GM21381 (cell line): ENCODE measurements at regions not wholly inside any gene's neighbourhood (a gene's known extent, or its start where the extent isn't known, plus 50 kb on each side); places are given as distances from the start of the nearest gene placed in this dataset.
"Not testable (repeated sequence)": the region's sequence is repeated elsewhere in the genome, so short reads cannot be mapped to it uniquely, and the experiment has no call there.

Experiments
- ATAC-seq: cut with Tn5 transposase; IDR thresholded peaks from one replicate; pipeline ENCODE4 v1.9.1; 2021; ENCODE audit warnings: mild to moderate bottlenecking, moderate library complexity; ENCODE audit not compliant: unreplicated experiment

DNA sequence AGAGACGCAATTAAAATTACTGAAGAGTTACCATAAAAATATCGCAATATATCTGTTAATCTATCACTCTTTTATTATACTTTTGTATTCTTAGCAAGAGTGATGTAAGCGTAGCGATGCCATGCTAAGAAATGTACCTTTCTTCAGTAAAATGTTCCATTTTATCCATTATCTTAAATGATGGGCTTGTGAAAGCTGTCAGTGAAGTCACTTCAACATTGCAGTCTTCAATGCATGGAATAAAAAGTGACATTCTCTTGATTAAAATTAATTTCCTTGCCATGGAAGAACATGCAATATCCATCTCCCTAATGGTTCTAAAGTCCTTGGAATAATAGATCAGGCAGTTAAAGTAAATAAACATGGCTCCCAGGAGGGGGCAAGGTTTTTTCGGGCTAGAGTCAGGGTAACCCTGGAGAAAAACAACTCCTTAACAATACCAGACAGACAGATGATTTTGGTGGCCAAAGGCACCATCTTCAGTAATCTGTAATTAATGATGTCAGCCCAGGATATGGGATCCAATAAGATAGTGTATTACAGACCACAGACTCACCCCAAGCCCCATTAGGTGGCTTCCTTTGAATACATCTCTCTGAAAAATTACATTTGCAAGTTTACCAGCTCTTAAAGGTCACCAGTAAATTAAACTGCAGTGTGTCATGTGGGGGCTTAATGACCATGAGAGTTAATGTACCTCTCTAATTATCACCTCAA lies 677.1 kb downstream of the DTWD2 start:
- ATAC-seq: no peak

DNA sequence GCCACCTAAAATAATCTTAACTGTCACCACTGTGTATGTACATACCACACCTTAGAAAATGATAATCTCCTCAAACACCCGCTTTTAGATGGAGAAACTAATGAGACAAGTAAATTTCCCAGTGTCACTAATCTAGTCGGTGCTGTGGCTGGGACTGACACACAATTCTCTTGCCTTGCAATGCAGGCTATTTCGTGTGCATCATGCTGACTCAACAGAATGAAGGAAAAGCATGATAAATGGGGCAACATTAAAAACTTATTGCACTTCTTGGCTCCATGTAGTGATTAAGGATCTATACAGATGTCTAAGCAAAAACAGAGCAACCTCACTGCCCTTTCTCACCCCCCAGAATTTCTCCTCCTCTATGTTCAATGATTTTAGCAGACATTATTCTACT lies 677.9 kb downstream of the DTWD2 start:
- no peak for ATAC-seq

DNA sequence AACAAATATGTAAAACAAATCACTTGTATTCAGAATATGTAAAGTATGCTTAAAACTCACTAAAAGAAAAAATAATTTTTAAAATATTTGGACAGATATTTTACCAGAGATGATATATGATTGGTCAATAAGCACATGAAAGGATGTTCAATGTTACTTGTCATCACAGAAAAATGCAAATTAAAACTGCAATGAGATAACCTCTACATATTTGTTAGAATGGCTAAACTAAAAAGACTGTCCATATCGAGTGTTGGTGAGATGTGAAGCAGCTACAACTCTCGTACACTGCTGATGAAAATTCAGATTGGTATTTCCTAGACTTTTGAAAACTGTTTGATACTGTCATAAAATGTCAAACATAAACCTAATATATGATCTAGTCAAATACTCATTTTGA lies 685.1 kb downstream of the DTWD2 start:
- ATAC-seq: no peak

- ATAC-seq: no peak
Measured at GRCh38 chr5:118302786-118303185, 685.6 kb downstream of the DTWD2 start.

DNA sequence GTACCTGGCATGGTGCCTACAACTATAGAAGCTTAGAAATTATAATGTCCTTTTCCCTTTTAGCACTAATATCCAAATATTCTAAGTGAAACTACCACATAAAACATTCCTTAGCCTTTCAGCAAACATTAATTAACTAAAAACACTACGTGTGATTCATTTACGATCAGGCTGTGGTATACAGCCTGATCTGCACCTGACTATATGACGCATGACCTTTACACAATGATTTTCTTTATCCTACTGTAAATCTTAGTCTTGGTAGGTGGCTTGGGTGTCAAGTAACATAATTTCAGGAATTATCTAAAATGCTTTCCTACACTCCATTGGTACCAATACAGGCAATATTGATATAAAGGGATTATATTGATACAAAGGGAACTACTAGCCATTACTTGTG lies 686.7 kb downstream of the DTWD2 start:
- ATAC-seq: no peak

DNA sequence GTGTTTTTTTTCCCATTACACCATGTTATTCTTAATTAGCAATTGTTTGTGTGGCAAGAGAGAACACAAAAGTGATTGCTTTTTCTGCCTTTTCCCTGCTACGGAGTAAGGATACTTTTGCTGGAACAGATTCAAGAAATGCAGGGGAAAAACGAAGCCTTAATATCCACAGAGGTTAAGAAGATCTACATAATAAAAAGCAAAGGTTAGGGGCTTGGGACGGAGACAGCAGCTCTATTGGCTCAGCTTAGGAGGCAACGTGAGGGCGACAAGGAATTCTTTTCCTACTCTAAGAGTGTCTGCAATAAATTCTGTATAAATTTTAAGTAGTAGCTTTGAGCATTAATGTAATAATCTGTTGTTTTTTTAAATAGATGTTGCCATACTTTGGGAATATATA lies 693.3 kb downstream of the DTWD2 start:
- no peak for ATAC-seq

DNA sequence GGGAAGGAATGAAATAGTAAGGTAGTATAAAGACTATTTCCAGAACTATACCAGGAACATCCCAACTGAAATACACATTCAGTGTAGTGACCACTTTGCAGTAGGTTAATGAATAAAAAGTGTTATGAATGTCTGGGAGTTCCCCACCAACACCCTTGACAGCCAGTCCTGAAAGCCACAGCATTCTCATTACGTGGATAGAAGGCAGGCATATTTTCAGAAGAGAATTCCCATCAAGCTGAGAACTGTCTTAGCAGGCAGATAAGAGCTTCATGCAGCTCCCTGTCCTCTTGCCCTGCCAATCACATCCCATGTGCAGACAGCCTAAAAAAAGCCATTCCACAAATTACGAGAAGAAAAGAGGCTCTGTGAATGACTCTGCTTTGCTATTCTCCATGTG lies 695.0 kb downstream of the DTWD2 start:
- no peak for ATAC-seq

DNA sequence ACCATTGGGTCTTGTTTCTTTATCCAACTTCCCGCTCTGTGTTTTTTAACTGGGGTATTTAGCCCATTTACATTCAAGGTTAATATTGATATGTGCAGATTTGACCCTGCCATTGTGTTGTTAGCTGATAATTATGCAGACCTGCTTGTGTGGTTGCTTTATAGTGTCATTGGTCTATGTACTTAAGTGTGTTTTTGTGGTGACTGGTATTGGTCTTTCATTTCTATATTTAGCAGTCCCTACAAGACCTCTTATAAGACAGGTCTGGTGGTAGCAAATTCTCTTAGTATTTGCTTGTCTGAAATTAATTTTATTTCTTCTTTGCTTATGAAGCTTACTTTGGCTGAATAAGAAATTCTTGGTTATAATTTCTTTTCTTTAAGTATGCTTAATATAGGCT lies 698.1 kb downstream of the DTWD2 start:
- no peak for ATAC-seq

DNA sequence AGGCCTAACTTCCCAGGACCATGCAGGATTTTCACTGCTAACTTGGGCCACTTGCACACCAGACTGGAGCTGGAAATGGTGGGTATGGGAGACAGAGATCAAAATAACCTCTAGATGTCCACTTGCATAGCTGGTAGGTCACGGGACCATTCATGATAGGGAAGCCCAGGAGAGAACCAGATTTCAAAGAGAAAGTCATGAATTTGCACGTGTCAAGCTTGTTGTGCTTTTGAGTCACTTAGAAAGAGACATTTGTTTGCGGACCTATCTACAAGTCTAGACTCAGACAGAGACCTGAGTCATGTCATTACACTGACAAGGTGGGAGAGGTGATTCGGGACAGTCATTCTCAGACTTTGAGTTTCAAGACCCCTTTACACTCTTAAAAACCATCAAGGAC lies 704.1 kb downstream of the DTWD2 start:
- not testable (repeated sequence) for ATAC-seq

DNA sequence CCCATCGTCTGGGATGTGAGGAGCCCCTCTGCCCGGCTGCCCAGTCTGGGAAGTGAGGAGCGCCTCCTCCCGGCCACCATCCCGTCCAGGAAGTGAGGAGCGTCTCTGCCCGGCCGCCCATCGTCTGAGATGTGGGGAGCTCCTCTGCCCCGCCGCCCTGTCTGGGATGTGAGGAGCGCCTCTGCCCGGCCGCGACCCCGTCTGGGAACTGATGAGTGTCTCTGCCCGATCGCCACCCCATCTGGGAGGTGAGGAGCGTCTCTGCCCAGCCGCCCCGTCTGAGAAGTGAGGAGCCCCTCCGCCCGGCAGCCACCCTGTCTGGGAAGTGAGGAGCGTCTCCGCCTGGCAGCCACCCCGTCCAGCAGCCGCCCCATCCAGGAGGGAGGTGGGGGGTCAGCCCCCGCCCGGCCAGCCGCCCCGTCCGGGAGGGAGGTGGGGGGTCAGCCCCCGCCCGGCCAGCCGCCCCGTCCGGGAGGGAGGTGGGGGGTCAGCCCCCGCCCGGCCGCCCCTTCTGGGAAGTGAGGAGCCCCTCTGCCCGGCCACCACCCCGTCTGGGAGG lies 705.8 kb downstream of the DTWD2 start:
- ATAC-seq: not testable (repeated sequence)

GRCh38 chr5:118279540-118280294 lies 708.6 kb downstream of the DTWD2 start:
- ATAC-seq: no peak

GRCh38 chr5:118270526-118270925 lies 717.8 kb downstream of the DTWD2 start:
- ATAC-seq: no peak

DNA sequence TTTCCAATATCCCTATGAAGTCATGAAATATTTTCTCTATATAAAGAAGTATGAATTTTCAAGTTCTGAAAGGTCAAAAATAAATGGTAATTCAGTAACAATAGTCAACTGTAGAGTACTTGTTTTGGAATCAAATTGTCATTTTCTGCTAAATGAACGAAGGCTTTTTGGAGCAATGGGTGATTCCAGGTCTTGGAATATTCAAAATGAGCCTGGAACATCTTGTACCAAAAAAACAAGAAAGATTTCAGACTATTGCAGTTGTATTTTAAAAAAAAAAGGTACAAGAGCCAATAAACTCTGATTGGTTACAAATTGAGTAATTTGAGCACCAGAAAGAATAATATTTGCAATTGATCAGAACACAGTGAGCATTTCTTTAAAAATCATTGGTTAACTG lies 730.1 kb downstream of the DTWD2 start:
- ATAC-seq: no peak

DNA sequence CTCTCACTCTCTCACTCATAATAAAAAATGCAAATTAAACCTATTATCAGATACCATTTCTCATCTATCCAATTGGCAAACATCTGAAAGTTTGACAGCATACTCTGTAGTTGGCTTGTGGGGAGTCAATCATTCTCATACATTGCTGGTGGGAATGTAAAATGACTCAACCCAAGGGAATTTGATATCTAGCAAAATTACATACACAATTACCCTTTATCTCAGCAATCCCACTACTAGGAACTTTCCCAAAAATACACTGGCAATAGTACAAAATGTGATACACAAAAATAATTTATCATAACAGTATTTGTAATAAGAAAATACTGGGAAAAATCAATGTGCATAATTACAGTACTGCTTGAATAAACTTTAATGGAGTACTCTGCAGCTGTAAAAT lies 731.3 kb downstream of the DTWD2 start:
- ATAC-seq: no peak

DNA sequence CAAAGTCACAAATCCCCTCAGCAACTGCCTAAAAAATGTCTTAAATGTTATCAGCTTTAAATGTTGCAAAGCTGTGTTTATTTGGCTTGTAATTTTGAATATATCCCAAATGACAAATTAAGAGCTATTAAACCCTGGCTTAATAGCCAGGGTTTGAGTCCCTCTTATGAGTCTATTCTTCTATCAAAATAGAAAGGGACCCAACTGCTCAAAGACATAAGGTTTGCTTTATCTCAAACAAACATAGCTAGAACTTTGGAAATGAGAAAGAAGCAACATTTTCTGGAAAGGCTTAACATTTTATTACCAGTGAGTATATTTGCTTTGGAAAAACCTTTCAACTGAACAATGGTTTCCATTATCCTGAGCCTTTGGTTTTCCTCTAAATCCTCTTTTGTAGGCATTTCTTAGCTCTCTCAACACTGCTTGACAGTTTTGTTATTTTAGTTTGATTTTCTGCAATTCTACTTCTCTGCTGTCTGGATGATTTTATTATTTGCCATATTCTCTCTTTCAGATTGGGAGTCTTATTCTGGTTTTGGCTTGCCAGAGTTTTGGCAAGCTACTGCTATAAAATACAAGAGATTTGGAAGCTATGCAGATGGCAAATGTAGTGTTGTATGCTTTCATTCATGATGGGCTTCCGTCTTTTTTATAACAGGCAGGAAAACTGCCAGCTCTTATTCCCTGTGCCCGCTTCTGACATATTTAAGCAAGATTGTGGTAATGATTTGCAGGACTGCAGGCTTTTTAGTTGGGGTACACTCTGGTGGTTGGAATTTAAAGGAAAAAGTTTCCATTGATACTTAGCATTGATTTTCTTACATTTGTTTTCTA lies 734.9 kb downstream of the DTWD2 start:
- no peak for ATAC-seq

DNA sequence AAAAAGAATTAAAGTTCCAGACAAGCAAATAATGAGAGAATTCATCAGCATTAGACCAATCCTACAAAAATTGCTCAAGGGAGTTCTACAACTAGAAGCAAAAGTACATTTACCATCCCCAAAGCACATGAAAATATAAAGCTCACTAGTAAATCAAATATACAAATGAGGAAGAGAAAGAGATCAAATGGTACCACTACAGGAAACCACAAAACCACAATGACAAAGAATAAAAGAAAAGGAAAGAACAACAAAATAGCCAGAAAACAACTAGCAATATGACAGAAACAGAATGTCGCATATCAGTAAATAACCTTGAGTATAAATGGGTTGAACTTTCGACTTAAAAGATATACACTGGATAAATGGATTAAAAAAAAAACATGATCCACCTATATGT lies 739.0 kb downstream of the DTWD2 start:
- ATAC-seq: peak; percentile 60

DNA sequence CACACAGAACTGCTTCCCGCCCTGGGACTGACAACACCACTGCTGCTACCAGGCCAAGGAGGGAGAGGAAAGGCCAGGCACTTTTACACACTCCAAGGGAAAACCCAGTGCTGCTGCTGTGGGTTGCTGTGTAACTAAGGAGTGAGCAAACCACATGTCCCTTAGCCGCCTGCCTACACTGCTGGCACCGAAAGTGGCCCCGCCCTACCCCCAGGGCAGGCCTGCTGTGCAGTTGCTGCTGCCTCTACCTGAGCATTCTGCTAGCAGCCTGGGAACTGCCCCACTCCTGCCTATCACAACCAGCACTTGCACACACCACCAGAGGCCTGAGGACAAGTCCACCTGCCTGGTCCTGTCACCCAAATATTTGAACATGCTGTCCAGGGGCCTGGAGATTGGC lies 740.9 kb downstream of the DTWD2 start:
- ATAC-seq: no peak

DNA sequence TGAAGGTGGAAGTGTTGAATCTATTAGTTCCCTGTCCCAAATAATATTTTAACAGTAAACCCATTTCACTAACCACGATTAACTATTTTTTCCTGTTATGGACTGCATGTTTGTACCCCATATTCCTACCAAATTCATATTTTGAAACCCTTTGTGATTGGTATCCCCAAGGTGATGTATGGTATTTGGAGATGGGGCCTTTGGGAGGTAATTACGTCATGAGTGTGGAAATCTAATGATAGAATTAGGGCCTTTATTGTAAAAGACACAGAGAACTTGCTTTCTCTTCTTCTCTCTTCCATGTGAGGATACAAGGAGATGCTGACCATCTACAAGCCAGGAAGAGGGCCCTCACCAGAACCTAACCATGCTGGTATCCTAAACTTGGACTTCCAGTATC lies 744.7 kb downstream of the DTWD2 start:
- ATAC-seq: no peak

DNA sequence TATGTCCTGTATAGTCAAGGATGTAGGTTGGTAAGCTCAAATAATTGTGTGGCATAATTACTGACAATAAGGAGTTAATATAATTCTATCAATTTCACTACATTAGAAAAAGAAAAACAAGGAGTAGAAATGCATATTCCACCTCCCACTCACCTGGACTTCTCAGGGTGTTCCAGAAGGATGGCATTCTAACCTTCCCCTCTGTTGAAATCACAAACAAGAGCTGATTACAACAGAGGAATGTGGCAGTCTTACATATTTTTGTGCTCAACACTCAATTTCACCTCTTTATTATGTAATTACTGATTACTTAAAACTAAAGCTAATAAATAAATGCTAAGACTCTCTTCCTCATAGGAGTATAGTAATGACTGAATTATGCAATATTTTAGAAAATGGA lies 745.3 kb downstream of the DTWD2 start:
- ATAC-seq: no peak

DNA sequence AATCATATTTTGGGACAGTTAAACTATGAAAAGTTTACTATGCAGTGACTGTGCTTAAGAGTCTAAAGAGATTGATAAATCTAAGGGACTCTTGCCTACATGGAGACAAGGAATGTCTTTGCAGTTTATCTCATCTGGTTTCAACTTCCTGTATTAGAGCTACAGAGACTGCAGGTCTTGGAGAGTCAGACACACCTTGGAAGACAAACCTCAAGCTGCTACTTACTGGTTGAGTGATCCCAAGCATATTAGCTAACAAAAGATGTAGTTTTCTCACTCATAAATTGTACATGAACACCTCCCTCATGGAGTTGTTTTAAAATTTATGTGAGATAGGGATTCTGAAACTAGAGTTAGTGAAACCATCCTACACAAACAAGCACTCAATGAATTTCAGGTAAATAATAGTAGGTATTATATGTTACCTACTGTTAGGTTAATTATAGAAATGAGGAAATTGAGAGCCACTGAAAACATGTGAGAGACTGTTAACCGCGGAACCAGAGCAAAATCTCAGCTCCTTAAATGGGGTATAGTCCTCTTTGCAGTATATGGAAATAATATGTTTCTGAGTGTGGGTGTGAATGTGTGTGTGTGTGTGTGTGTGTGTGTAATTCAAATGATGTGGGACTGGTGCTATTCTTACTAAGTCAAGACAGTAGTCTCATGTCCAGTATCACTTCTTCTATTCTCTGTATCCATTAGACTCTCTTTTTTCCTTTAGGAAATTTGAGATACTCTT lies 752.1 kb downstream of the DTWD2 start:
- peak; percentile 51 for ATAC-seq

GRCh38 chr5:118233606-118234005 lies 754.7 kb downstream of the DTWD2 start:
- no peak for ATAC-seq
